ENCODE measurements at regions not wholly inside any gene's neighbourhood (a gene's known extent, or its start where the extent isn't known, plus 50 kb on each side); places are given as distances from the start of the nearest gene placed in this dataset.
A peak's percentile ranks its signal among the peaks of the same experiment; 100 is the strongest.

DNA sequence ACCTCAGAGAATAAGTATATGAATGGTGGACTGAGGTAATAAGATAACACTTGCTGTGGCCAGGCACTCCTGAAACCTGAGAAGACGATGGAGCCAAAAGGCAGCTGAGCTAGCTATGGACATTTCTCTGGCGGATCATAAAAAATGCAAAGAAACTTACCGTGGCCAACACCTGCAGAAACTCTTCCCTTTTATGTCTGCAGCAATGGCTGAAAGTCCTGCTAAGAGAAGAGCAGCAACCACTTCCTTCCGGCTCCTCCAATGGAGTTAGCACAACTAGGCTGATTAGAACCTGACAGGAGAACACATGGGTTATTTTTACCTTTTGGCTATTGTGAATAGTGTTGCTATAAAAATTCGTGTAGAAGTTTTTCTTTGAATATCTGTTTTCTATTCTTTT lies 76.0 kb upstream of the MAGEB16 start:
- H3K4ac ChIP-seq (ENCODE audit: low read length): no peak overlapping the region
- no peak overlapping the region for H3K14ac ChIP-seq (ENCODE audit: low read length)
- H3K9ac ChIP-seq (ENCODE audit: low read depth, low read length, poor library complexity): no peak overlapping the region
- H2BK15ac ChIP-seq (ENCODE audit: low read length): no peak overlapping the region
- no CpG with 5 or more reads among the region's 5 CpGs for WGBS, 2 donors (ENCODE audit: extremely low coverage in 2 of 2, insufficient read length in 2 of 2, insufficient replicate concordance in 1 of 2)
- H3K4me2 ChIP-seq (ENCODE audit: insufficient read depth, low read length, poor library complexity, severe bottlenecking): no peak overlapping the region
- H2BK120ac ChIP-seq (ENCODE audit: low read depth, low read length): no peak overlapping the region
- H3K4me1 ChIP-seq (ENCODE audit: control insufficient read depth in 2 of 2, insufficient read depth in 1 of 2, low read depth in 1 of 2, low read length in 2 of 2): no peaks in the 10 kb centered on the region
- no peaks in the 10 kb centered on the region for H3K79me1 ChIP-seq (ENCODE audit: low read depth, low read length)
- no peak overlapping the region for H4K91ac ChIP-seq (ENCODE audit: low read depth, low read length, poor library complexity)
- no peak overlapping the region for H2AFZ ChIP-seq (ENCODE audit: low read length)
- H2AK5ac ChIP-seq (ENCODE audit: low read depth, low read length): no peak overlapping the region
- no peak overlapping the region for H2BK5ac ChIP-seq (ENCODE audit: low read length)
- H3K27me3 ChIP-seq (ENCODE audit: control insufficient read depth in 3 of 3, insufficient read depth in 3 of 3, low read depth in 1 of 3, low read length in 3 of 3): no peaks in the 10 kb centered on the region
- no peak overlapping the region for H3K4me3 ChIP-seq (ENCODE audit: low read length in 2 of 2)
- H4K8ac ChIP-seq (ENCODE audit: low read depth, low read length): no peak overlapping the region
- no peak for DNase-seq (ENCODE audit: low spot score)
- no peak overlapping the region for H2BK12ac ChIP-seq (ENCODE audit: low read length)
- no peak overlapping the region for H3K23ac ChIP-seq (ENCODE audit: low read depth, low read length, poor library complexity)
- H3K36me3 ChIP-seq (replicated peaks in 1 of 2; ENCODE audit: control insufficient read depth in 2 of 2, insufficient read depth in 2 of 2, low read length in 2 of 2): no peaks in the 10 kb centered on the region
- H3K27ac ChIP-seq (replicated peaks; ENCODE audit: low read length): no peak overlapping the region
- H3K9me3 ChIP-seq (replicated peaks in 1 of 2; ENCODE audit: control insufficient read depth in 2 of 2, insufficient read depth in 1 of 2, low read depth in 1 of 2, low read length in 2 of 2): no peaks in the 10 kb centered on the region
- H3K18ac ChIP-seq (ENCODE audit: low read length): no peak overlapping the region

DNA sequence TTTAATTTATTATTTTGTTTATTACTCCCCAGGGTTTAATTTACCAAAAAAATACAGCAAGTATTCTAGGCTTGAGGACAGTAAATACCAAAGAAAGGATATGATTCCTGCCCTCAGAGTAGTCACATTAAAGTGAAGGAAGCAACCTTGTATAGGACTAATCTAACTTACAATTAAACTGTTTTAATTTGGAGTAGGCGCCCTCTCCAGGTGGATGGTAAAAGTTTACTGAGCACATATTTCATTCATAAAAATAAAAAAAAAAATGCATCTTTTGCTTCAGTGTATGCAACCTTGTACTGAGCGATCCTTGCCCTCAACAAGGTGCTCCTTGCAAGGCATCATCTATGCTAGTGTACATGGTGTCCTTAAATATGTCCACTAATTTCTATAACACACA lies 72.0 kb upstream of the MAGEB16 start:
- Histone ChIP-seq H3K18ac (ENCODE audit: low read length) (no peak overlapping the region), H2AFZ (ENCODE audit: low read length) (no peak overlapping the region), H3K27me3 (ENCODE audit: control insufficient read depth in 3 of 3, insufficient read depth in 3 of 3, low read depth in 1 of 3, low read length in 3 of 3) (no peaks in the 10 kb centered on the region), H3K9ac (ENCODE audit: low read depth, low read length, poor library complexity) (no peak overlapping the region), H2BK12ac (ENCODE audit: low read length) (no peak overlapping the region), H3K4ac (ENCODE audit: low read length) (no peak overlapping the region), H4K8ac (ENCODE audit: low read depth, low read length) (no peak overlapping the region), H3K23ac (ENCODE audit: low read depth, low read length, poor library complexity) (no peak overlapping the region), H2BK5ac (ENCODE audit: low read length) (no peak overlapping the region), H2AK5ac (ENCODE audit: low read depth, low read length) (no peak overlapping the region), H4K91ac (ENCODE audit: low read depth, low read length, poor library complexity) (no peak overlapping the region), H3K27ac (replicated peaks; ENCODE audit: low read length) (no peak overlapping the region), H2BK120ac (ENCODE audit: low read depth, low read length) (no peak overlapping the region), H3K9me3 (replicated peaks in 1 of 2; ENCODE audit: control insufficient read depth in 2 of 2, insufficient read depth in 1 of 2, low read depth in 1 of 2, low read length in 2 of 2) (no peaks in the 10 kb centered on the region), H3K4me2 (ENCODE audit: insufficient read depth, low read length, poor library complexity, severe bottlenecking) (no peak overlapping the region), H3K36me3 (replicated peaks in 1 of 2; ENCODE audit: control insufficient read depth in 2 of 2, insufficient read depth in 2 of 2, low read length in 2 of 2) (no peaks in the 10 kb centered on the region), H3K4me3 (ENCODE audit: low read length in 2 of 2) (no peak overlapping the region), H3K14ac (ENCODE audit: low read length) (no peak overlapping the region), H2BK15ac (ENCODE audit: low read length) (no peak overlapping the region), H3K4me1 (ENCODE audit: control insufficient read depth in 2 of 2, insufficient read depth in 1 of 2, low read depth in 1 of 2, low read length in 2 of 2) (no peaks in the 10 kb centered on the region), H3K79me1 (ENCODE audit: low read depth, low read length) (no peaks in the 10 kb centered on the region)
- no CpG with 5 or more reads among the region's 2 CpGs for WGBS, 2 donors (ENCODE audit: extremely low coverage in 2 of 2, insufficient read length in 2 of 2, insufficient replicate concordance in 1 of 2)
- DNase-seq (ENCODE audit: low spot score): no peak

DNA sequence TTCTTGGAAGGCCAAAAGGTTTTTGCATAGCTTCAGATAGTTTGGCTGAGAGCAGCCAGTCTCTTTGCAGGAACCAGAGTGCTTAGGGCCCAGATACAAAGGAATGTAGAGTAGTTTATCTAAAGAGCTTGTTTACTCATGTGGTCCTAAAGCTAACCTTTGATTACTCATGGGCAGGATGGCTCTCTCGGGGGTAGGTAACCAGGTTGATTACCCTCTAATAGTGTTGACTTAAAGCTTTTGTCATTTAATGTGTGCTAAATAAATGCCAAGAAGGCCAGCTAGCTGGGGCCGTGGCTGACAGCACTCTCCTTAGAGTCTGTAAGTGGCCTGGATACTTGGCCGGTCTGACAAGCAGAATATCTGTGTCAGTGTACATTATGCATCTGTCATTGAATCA lies 69.7 kb upstream of the MAGEB16 start:
- no peaks in the 10 kb centered on the region for H3K36me3 ChIP-seq (replicated peaks in 1 of 2; ENCODE audit: control insufficient read depth in 2 of 2, insufficient read depth in 2 of 2, low read length in 2 of 2)
- no peak overlapping the region for H4K91ac ChIP-seq (ENCODE audit: low read depth, low read length, poor library complexity)
- H3K14ac ChIP-seq (ENCODE audit: low read length): no peak overlapping the region
- no peak overlapping the region for H3K23ac ChIP-seq (ENCODE audit: low read depth, low read length, poor library complexity)
- no peak overlapping the region for H2BK12ac ChIP-seq (ENCODE audit: low read length)
- no peaks in the 10 kb centered on the region for H3K27me3 ChIP-seq (ENCODE audit: control insufficient read depth in 3 of 3, insufficient read depth in 3 of 3, low read depth in 1 of 3, low read length in 3 of 3)
- H3K4ac ChIP-seq (ENCODE audit: low read length): no peak overlapping the region
- no peak overlapping the region for H2BK5ac ChIP-seq (ENCODE audit: low read length)
- H3K4me2 ChIP-seq (ENCODE audit: insufficient read depth, low read length, poor library complexity, severe bottlenecking): no peak overlapping the region
- H3K9me3 ChIP-seq (replicated peaks in 1 of 2; ENCODE audit: control insufficient read depth in 2 of 2, insufficient read depth in 1 of 2, low read depth in 1 of 2, low read length in 2 of 2): no peaks in the 10 kb centered on the region
- DNase-seq (ENCODE audit: low spot score): no peak
- no peaks in the 10 kb centered on the region for H3K4me1 ChIP-seq (ENCODE audit: control insufficient read depth in 2 of 2, insufficient read depth in 1 of 2, low read depth in 1 of 2, low read length in 2 of 2)
- H3K27ac ChIP-seq (replicated peaks; ENCODE audit: low read length): no peak overlapping the region
- WGBS, 2 donors (ENCODE audit: extremely low coverage in 2 of 2, insufficient read length in 2 of 2, insufficient replicate concordance in 1 of 2): no CpG with 5 or more reads among the region's 3 CpGs
- no peak overlapping the region for H2BK15ac ChIP-seq (ENCODE audit: low read length)
- H2AK5ac ChIP-seq (ENCODE audit: low read depth, low read length): no peak overlapping the region
- no peak overlapping the region for H3K18ac ChIP-seq (ENCODE audit: low read length)
- no peak overlapping the region for H2AFZ ChIP-seq (ENCODE audit: low read length)
- no peak overlapping the region for H3K9ac ChIP-seq (ENCODE audit: low read depth, low read length, poor library complexity)
- H2BK120ac ChIP-seq (ENCODE audit: low read depth, low read length): no peak overlapping the region
- no peaks in the 10 kb centered on the region for H3K79me1 ChIP-seq (ENCODE audit: low read depth, low read length)
- H4K8ac ChIP-seq (ENCODE audit: low read depth, low read length): no peak overlapping the region
- H3K4me3 ChIP-seq (ENCODE audit: low read length in 2 of 2): no peak overlapping the region

DNA sequence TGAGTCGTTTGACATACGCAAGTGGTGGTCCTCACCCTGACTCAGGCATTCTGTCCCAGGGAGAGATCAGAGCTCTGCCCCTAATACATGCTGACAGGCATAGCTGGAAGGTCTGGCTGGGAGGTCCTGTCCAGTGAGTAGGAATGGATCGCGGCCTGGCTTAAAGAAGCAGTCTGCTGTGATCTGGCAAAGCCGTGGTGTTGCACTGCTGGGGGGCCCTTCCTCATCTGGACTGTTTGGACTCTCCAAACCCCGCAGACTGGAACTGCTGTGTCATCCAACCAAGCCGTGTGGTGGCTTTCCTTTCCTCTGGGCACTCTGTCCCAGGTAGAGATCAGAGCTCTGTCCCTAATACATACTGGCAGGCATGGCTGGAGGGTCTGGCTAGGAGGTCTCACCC lies 64.3 kb upstream of the MAGEB16 start:
- Histone ChIP-seq H3K9me3 (replicated peaks in 1 of 2; ENCODE audit: control insufficient read depth in 2 of 2, insufficient read depth in 1 of 2, low read depth in 1 of 2, low read length in 2 of 2) (no peaks in the 10 kb centered on the region), H3K4me2 (ENCODE audit: insufficient read depth, low read length, poor library complexity, severe bottlenecking) (no peak overlapping the region), H3K14ac (ENCODE audit: low read length) (no peak overlapping the region), H3K18ac (ENCODE audit: low read length) (no peak overlapping the region), H4K91ac (ENCODE audit: low read depth, low read length, poor library complexity) (no peak overlapping the region), H2BK5ac (ENCODE audit: low read length) (no peak overlapping the region), H3K27ac (replicated peaks; ENCODE audit: low read length) (no peak overlapping the region), H2AK5ac (ENCODE audit: low read depth, low read length) (no peak overlapping the region), H3K4ac (ENCODE audit: low read length) (no peak overlapping the region), H3K4me1 (ENCODE audit: control insufficient read depth in 2 of 2, insufficient read depth in 1 of 2, low read depth in 1 of 2, low read length in 2 of 2) (no peaks in the 10 kb centered on the region), H3K9ac (ENCODE audit: low read depth, low read length, poor library complexity) (no peak overlapping the region), H3K79me1 (ENCODE audit: low read depth, low read length) (no peaks in the 10 kb centered on the region), H3K27me3 (ENCODE audit: control insufficient read depth in 3 of 3, insufficient read depth in 3 of 3, low read depth in 1 of 3, low read length in 3 of 3) (no peaks in the 10 kb centered on the region), H2BK120ac (ENCODE audit: low read depth, low read length) (no peak overlapping the region), H2BK15ac (ENCODE audit: low read length) (no peak overlapping the region), H4K8ac (ENCODE audit: low read depth, low read length) (no peak overlapping the region), H2BK12ac (ENCODE audit: low read length) (no peak overlapping the region), H3K4me3 (ENCODE audit: low read length in 2 of 2) (no peak overlapping the region), H3K23ac (ENCODE audit: low read depth, low read length, poor library complexity) (no peak overlapping the region), H2AFZ (ENCODE audit: low read length) (peak overlapping the region; percentile 17), H3K36me3 (replicated peaks in 1 of 2; ENCODE audit: control insufficient read depth in 2 of 2, insufficient read depth in 2 of 2, low read length in 2 of 2) (no peaks in the 10 kb centered on the region)
- no peak for DNase-seq (ENCODE audit: low spot score)
- no CpG with 5 or more reads among the region's 7 CpGs for WGBS, 2 donors (ENCODE audit: extremely low coverage in 2 of 2, insufficient read length in 2 of 2, insufficient replicate concordance in 1 of 2)
